H1 (cell line): ENCODE measurements at regions not wholly inside any gene's neighbourhood (a gene's known extent, or its start where the extent isn't known, plus 50 kb on each side); places are given as distances from the start of the nearest gene placed in this dataset.

Experiments
- CTCF ChIA-PET: fragments of 300-600 bp; sonication (Branson Sonifier 250); formaldehyde crosslinking; loops from one replicate; lab custom pipeline; 2021; ENCODE audit not compliant: partially characterized antibody; lab: Charles Lee
- POLR2A ChIA-PET: fragments of 300-600 bp; sonication (Branson Sonifier 250); formaldehyde crosslinking; loops from one replicate; lab custom pipeline; 2021; ENCODE audit warnings: inconsistent platforms; ENCODE audit not compliant: partially characterized antibody; lab: Charles Lee
- DNase-seq, 2 experiments: peaks; one replicate each; pipeline versions ENCODE4 v3.0.0 to v3.0.0-alpha.2; 2010 to 2022; ENCODE audit warnings: low spot score in 2 of 2, low read depth in 1 of 2, mixed read lengths in 1 of 2
- FAIRE-seq: peaks from 2 replicates; lab custom pipeline; 2011; peaks lifted over from hg19 to GRCh38; lab: Jason Lieb, UNC
- H2AFZ ChIP-seq: 2 replicates; pipeline ENCODE4 v1.8.1; 2012; ENCODE audit warnings: low read length, inconsistent platforms
- H2AK5ac ChIP-seq: 2 replicates; pipeline ENCODE4 v1.6.1; 2013; ENCODE audit warnings: low read depth, low read length
- H2BK120ac ChIP-seq: replicated peaks from 2 replicates; pipeline ENCODE3; 2013; ENCODE audit warnings: low read depth, low read length, inconsistent platforms
- H2BK12ac ChIP-seq: 2 replicates; pipeline ENCODE4 v1.6.1; 2013; ENCODE audit warnings: low read depth, low read length
- H2BK15ac ChIP-seq: 2 replicates; pipeline ENCODE4 v1.6.1; 2013; ENCODE audit warnings: low read length
- H2BK20ac ChIP-seq: 2 replicates; pipeline ENCODE4 v1.6.1; 2013; ENCODE audit warnings: low read length
- H2BK5ac ChIP-seq: 2 replicates; pipeline ENCODE4 v1.6.1; 2013; ENCODE audit warnings: low read depth, low read length
- H3K14ac ChIP-seq: 2 replicates; pipeline ENCODE4 v1.6.1; 2013; ENCODE audit warnings: inconsistent platforms; ENCODE audit not compliant: insufficient read length
- H3K18ac ChIP-seq: 2 replicates; pipeline ENCODE4 v1.6.1; 2013; ENCODE audit warnings: low read length; ENCODE audit errors: extremely low read depth
- H3K23ac ChIP-seq: 2 replicates; pipeline ENCODE4 v1.6.1; 2013; ENCODE audit warnings: inconsistent platforms; ENCODE audit not compliant: insufficient read length
- H3K23me2 ChIP-seq: 2 replicates; pipeline ENCODE4 v1.6.1; 2013; ENCODE audit warnings: low read depth, low read length
- H3K27ac ChIP-seq: 2 replicates; pipeline ENCODE4 v1.6.1; 2011; ENCODE audit warnings: low read depth, low read length, inconsistent platforms
- H3K27me3 ChIP-seq, 4 experiments: replicated peaks in 1 of 4; 1 replicate in 1 of 4; 2 replicates in 3 of 4; pipeline versions ENCODE4 v1.6.1 to v1.8.1; 2011 to 2013; ENCODE audit warnings: low read length in 3 of 4, mild to moderate bottlenecking in 3 of 4, inconsistent platforms in 2 of 4, mixed read lengths in 2 of 4, moderate library complexity in 1 of 4; ENCODE audit not compliant: control insufficient read depth in 3 of 4, insufficient read depth in 3 of 4; ENCODE audit errors: extremely low read depth in 1 of 4
- H3K36me3 ChIP-seq, 4 experiments: 2 replicates each; pipeline versions ENCODE4 v1.6.1 to v1.8.1; 2011 to 2013; ENCODE audit warnings: mild to moderate bottlenecking in 4 of 4, low read length in 3 of 4, moderate library complexity in 2 of 4, control low read depth in 1 of 4, inconsistent platforms in 1 of 4; ENCODE audit not compliant: insufficient read depth in 4 of 4, control insufficient read depth in 2 of 4
- H3K4ac ChIP-seq: replicated peaks from 2 replicates; pipeline ENCODE3; 2013; ENCODE audit warnings: low read length, low read depth, mixed read lengths, inconsistent platforms; ENCODE audit not compliant: insufficient read length
- H3K4me1 ChIP-seq, 4 experiments: replicated peaks in 1 of 4; 1 replicate in 1 of 4; 2 replicates in 3 of 4; pipeline versions ENCODE4 v1.6.1 to v1.8.1; 2011 to 2013; ENCODE audit warnings: low read length in 3 of 4, inconsistent platforms in 2 of 4, mixed read lengths in 1 of 4; ENCODE audit not compliant: insufficient read depth in 4 of 4, control insufficient read depth in 3 of 4
- H3K4me2 ChIP-seq, 2 experiments: 2 replicates each; pipeline versions ENCODE4 v1.6.1 to v1.8.1; 2011 to 2013; ENCODE audit warnings: low read depth in 2 of 2, low read length in 2 of 2, control low read depth in 1 of 2, inconsistent platforms in 1 of 2, mild to moderate bottlenecking in 1 of 2; ENCODE audit not compliant: insufficient read depth in 1 of 2
- H3K4me3 ChIP-seq, 4 experiments: fragments of 200-600, 300-600 bp in 1 of 4; sonication (generic), shearing (Covaris generic), sonication (Bioruptor Twin) in 1 of 4; 2 replicates each; pipeline versions ENCODE4 v1.5.1 to v1.8.1; 2011 to 2016; ENCODE audit warnings: low read length in 4 of 4, low read depth in 3 of 4, control low read depth in 2 of 4, inconsistent platforms in 2 of 4, mild to moderate bottlenecking in 2 of 4, mixed read lengths in 1 of 4, moderate library complexity in 1 of 4; ENCODE audit not compliant: insufficient read depth in 2 of 4; ENCODE audit errors: extremely low read depth in 1 of 4
- H3K56ac ChIP-seq: replicated peaks from 2 replicates; pipeline ENCODE3; 2013; ENCODE audit warnings: low read depth, mild to moderate bottlenecking, mixed read lengths, low read length, inconsistent platforms; ENCODE audit not compliant: insufficient read length
- H3K79me1 ChIP-seq: 2 replicates; pipeline ENCODE4 v1.6.1; 2013; ENCODE audit warnings: low read depth, low read length, control low read depth
- H3K79me2 ChIP-seq, 2 experiments: 2 replicates each; pipeline versions ENCODE4 v1.6.1 to v1.8.1; 2012 to 2013; ENCODE audit warnings: low read length in 2 of 2, mild to moderate bottlenecking in 2 of 2, inconsistent platforms in 1 of 2; ENCODE audit not compliant: insufficient read depth in 2 of 2, control insufficient read depth in 1 of 2
- H3K9ac ChIP-seq, 4 experiments: replicated peaks in 1 of 4; 1 replicate in 1 of 4; 2 replicates in 3 of 4; pipeline versions ENCODE4 v1.6.1 to v1.8.1; 2011 to 2013; ENCODE audit warnings: low read depth in 3 of 4, low read length in 3 of 4, control low read depth in 2 of 4, mild to moderate bottlenecking in 2 of 4, moderate library complexity in 2 of 4, inconsistent platforms in 1 of 4; ENCODE audit errors: extremely low read depth in 1 of 4
- H3K9me3 ChIP-seq, 2 experiments: 2 replicates each; pipeline versions ENCODE4 v1.6.1 to v1.8.1; 2012 to 2013; ENCODE audit warnings: mild to moderate bottlenecking in 2 of 2, moderate library complexity in 2 of 2, control low read depth in 1 of 2, inconsistent platforms in 1 of 2, low read depth in 1 of 2, low read length in 1 of 2, mixed read lengths in 1 of 2; ENCODE audit not compliant: insufficient read depth in 2 of 2
- H4K20me1 ChIP-seq, 2 experiments: replicated peaks in 1 of 2; 2 replicates each; pipeline versions ENCODE3 to v1.8.1; 2011 to 2013; ENCODE audit warnings: inconsistent platforms in 2 of 2, low read length in 2 of 2, mild to moderate bottlenecking in 1 of 2; ENCODE audit not compliant: insufficient read depth in 2 of 2, control insufficient read depth in 1 of 2
- H4K5ac ChIP-seq: 2 replicates; pipeline ENCODE4 v1.6.1; 2013; ENCODE audit warnings: low read length, low read depth, mixed read lengths, inconsistent platforms; ENCODE audit not compliant: insufficient read length
- H4K8ac ChIP-seq: 2 replicates; pipeline ENCODE4 v1.8.0; 2013; ENCODE audit warnings: mild to moderate bottlenecking, moderate library complexity, low read length, inconsistent platforms; ENCODE audit not compliant: insufficient read depth; ENCODE audit errors: extremely low read depth
- H4K91ac ChIP-seq: replicated peaks from 2 replicates; pipeline ENCODE3; 2013; ENCODE audit warnings: low read length, mixed read lengths, inconsistent platforms; ENCODE audit not compliant: insufficient read length
- ASH2L ChIP-seq: fragments of 200-600, 300-600 bp; sonication (generic); IDR thresholded peaks from one replicate; pipeline ENCODE4 v1.7.1; 2017; ENCODE audit warnings: low read length
- CBX8 ChIP-seq: fragments of 300-800, 300-1000 bp; sonication (generic); IDR thresholded peaks from 2 replicates; pipeline ENCODE4 v1.7.1; 2016; ENCODE audit warnings: low read depth, low read length, borderline replicate concordance
- CREB1 ChIP-seq: IDR thresholded peaks from 2 replicates; pipeline ENCODE4 v1.6.1; 2012; ENCODE audit warnings: inconsistent platforms
- EZH2 ChIP-seq: fragments of 200-600 bp; sonication (generic); IDR thresholded peaks from 2 replicates; pipeline ENCODE4 v1.7.1; 2012; ENCODE audit warnings: low read depth, mild to moderate bottlenecking, moderate library complexity, low read length, inconsistent platforms; ENCODE audit not compliant: severe bottlenecking
- JUN ChIP-seq: IDR thresholded peaks from 2 replicates; pipeline ENCODE4 v1.6.1; 2011; ENCODE audit warnings: low read depth, mild to moderate bottlenecking, improper control_type of control experiment, low read length
- JUND ChIP-seq: IDR thresholded peaks from 2 replicates; pipeline ENCODE4 v1.6.1; 2011; ENCODE audit warnings: mild to moderate bottlenecking, improper control_type of control experiment, low read length
- KDM4A ChIP-seq: IDR thresholded peaks from one replicate; pipeline ENCODE4 v1.7.1; 2012; ENCODE audit warnings: low read depth, mild to moderate bottlenecking, moderate library complexity, low read length, inconsistent platforms; ENCODE audit not compliant: severe bottlenecking
- KDM5A ChIP-seq: fragments of 200-600 bp; IDR thresholded peaks from 2 replicates; pipeline ENCODE4 v1.7.1; 2012; ENCODE audit warnings: mild to moderate bottlenecking, low read length, inconsistent platforms, mixed read lengths
- PHF8 ChIP-seq: fragments of 200-600 bp; sonication (generic); conservative IDR thresholded peaks from 2 replicates; pipeline ENCODE4 v1.7.1; 2012; ENCODE audit warnings: low read depth, mild to moderate bottlenecking, inconsistent platforms, low read length, moderate library complexity
- POLR2A ChIP-seq, 2 experiments: IDR thresholded peaks; 1 replicate in 1 of 2; 2 replicates in 1 of 2; pipeline ENCODE4 v1.6.1; 2011; ENCODE audit warnings: low read depth in 2 of 2, low read length in 2 of 2, mild to moderate bottlenecking in 2 of 2; ENCODE audit errors: control extremely low read depth in 1 of 2
- RAD21 ChIP-seq, 2 experiments: IDR thresholded peaks in 1 of 2; conservative IDR thresholded peaks in 1 of 2; 2 replicates each; pipeline ENCODE4 v1.6.1; 2011; ENCODE audit warnings: low read depth in 2 of 2, low read length in 2 of 2, improper control_type of control experiment in 1 of 2, inconsistent platforms in 1 of 2, mild to moderate bottlenecking in 1 of 2, moderate library complexity in 1 of 2
- RXRA ChIP-seq: IDR thresholded peaks from 2 replicates; pipeline ENCODE4 v1.6.1; 2011; ENCODE audit warnings: low read depth, mild to moderate bottlenecking, low read length, moderate library complexity; ENCODE audit not compliant: insufficient read depth
- SP1 ChIP-seq: IDR thresholded peaks from 2 replicates; pipeline ENCODE4 v1.6.1; 2011; ENCODE audit warnings: low read depth, low read length
- SP4 ChIP-seq: IDR thresholded peaks from 2 replicates; pipeline ENCODE4 v1.6.1; 2012; ENCODE audit warnings: low read length, inconsistent platforms
- TAF7 ChIP-seq: optimal IDR thresholded peaks from 2 replicates; pipeline ENCODE3; 2011; ENCODE audit warnings: low read depth, mild to moderate bottlenecking, inconsistent platforms, low read length, moderate library complexity, borderline replicate concordance
- TEAD4 ChIP-seq: IDR thresholded peaks from 2 replicates; pipeline ENCODE4 v1.6.1; 2012; ENCODE audit warnings: low read depth, low read length, inconsistent platforms, mixed read lengths
- WGBS, 2 experiments: shearing (Covaris generic) in 1 of 2; methylation state at CpG; one replicate each; pipeline versions ENCODE4 v1.1.6 to v1.1.7; 2013 to 2015; ENCODE audit warnings: low lambda C conversion rate in 2 of 2, mixed read lengths in 2 of 2, inconsistent platforms in 1 of 2, low coverage in 1 of 2, missing lambda C conversion rate in 1 of 2; ENCODE audit not compliant: insufficient replicate concordance in 2 of 2, insufficient coverage in 1 of 2, insufficient read length in 1 of 2; ENCODE audit errors: extremely low coverage in 1 of 2, missing lambda C conversion rate in 1 of 2; 5-methylcytosine and 5-hydroxymethylcytosine counted together

DNA sequence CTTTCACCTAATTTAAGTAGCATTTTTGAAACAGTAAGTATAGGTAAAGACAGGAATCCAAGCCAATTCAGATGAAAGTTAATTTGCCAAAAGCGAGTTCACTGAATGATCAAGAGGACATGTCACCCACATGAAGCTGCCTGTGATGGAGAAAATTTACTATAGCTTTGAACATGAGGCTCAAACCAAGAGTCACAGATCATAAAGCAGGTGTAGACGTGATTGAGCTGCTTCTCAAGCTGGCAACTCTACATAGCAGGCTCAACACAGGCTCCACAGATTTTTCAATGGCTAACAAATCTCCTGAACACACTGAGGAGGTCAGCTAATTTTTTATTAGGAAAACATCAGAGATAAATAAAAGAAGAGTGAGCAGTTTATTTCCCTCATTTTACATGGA is 173.7 kb downstream of the FAM114A2 start:
- no peaks in the 10 kb centered on the region for H4K20me1 ChIP-seq
- H3K79me1 ChIP-seq = no peaks in the 10 kb centered on the region
- TF ChIP-seq PHF8 (no peak), RAD21 (IDR thresholded peaks at IDR 0.05 in 1 of 2, conservative IDR thresholded peaks at IDR 0.05 in 1 of 2; ENCODE audit: low read depth in 2 of 2, low read length in 2 of 2) (no peak), CREB1 (no peak), TEAD4 (no peak), CBX8 (no peak), ASH2L (no peak), SP1 (no peak), TAF7 (no peak), SP4 (no peak), RXRA (no peak), JUND (no peak), KDM4A (no peak), KDM5A (no peak), EZH2 (no peak), POLR2A (IDR thresholded peaks at IDR 0.05; ENCODE audit: control extremely low read depth in 1 of 2, low read depth in 2 of 2, low read length in 2 of 2) (no peak), JUN (no peak)
- no peak overlapping the region for H3K56ac ChIP-seq
- no peak overlapping the region for H3K4ac ChIP-seq
- no peak overlapping the region for H3K4me2 ChIP-seq
- H4K91ac ChIP-seq = no peak overlapping the region
- CTCF ChIA-PET = no interaction called here
- POLR2A ChIA-PET = no interaction called here
- DNase-seq = no peak
- no peak overlapping the region for H2BK20ac ChIP-seq
- H4K5ac ChIP-seq = no peak overlapping the region
- 0 out of 4 replicates have a peak, but pooled peaks cover 0 to 2% of the 10 kb centered on the region in 2 experiments for H3K9me3 ChIP-seq
- no peak overlapping the region for H3K4me3 ChIP-seq
- no peak overlapping the region for H3K18ac ChIP-seq
- H2AK5ac ChIP-seq = no peak overlapping the region
- no peak overlapping the region for H4K8ac ChIP-seq
- no peaks in the 10 kb centered on the region for H3K36me3 ChIP-seq
- no peak overlapping the region for H2BK15ac ChIP-seq
- H3K9ac ChIP-seq = no peak overlapping the region
- H2BK12ac ChIP-seq = no peak overlapping the region
- H3K79me2 ChIP-seq = no peaks in the 10 kb centered on the region
- peaks cover 0 to 4% (median 1%) of the 10 kb centered on the region in 4 experiments; a peak in 2 of 7 replicates for H3K4me1 ChIP-seq
- H3K27me3 ChIP-seq = no peaks in the 10 kb centered on the region
- H3K14ac ChIP-seq = no peak overlapping the region
- H3K23ac ChIP-seq = no peak overlapping the region
- H3K27ac ChIP-seq = no peak overlapping the region
- H2BK120ac ChIP-seq = no peak overlapping the region
- no peaks in the 10 kb centered on the region; the same call in 1 of the 2 replicates for H3K23me2 ChIP-seq
- WGBS, 2 experiments = 87% methylated on average over 2 of the region's 2 CpGs; no CpG with 5 or more reads in 1 of the 2 experiments
- H2AFZ ChIP-seq = no peak overlapping the region
- FAIRE-seq = no peak
- H2BK5ac ChIP-seq = no peak overlapping the region
